IMR-90 (cell line): ENCODE measurements at regions not wholly inside any gene's neighbourhood (a gene's known extent, or its start where the extent isn't known, plus 50 kb on each side); places are given as distances from the start of the nearest gene placed in this dataset.

Source experiments
- ATAC-seq: fragments of 200-7000 bp; cut with Tn5 transposase; 2 replicates; pipeline ENCODE4 v1.9.1; 2020; ENCODE audit warnings: low read depth, mild to moderate bottlenecking, moderate library complexity
- BruUV-seq: library from RNA; stranded (reverse); fragments of 400-500 nt; replicated peaks from 2 replicates; lab custom pipeline; 2021; lab: Mats Ljungman, UMichigan
- CTCF ChIA-PET: fragments of 300-600 bp; formaldehyde crosslinking; extraction: SDS; loops from one replicate; lab custom pipeline; 2021; ENCODE audit warnings: antibody characterized with exemption; lab: Yijun Ruan, JAX
- POLR2A ChIA-PET: fragments of 300-600 bp; sonication (Branson Sonifier 250); formaldehyde crosslinking; loops from one replicate; lab custom pipeline; 2022; ENCODE audit warnings: antibody characterized with exemption; ENCODE audit not compliant: unreplicated experiment; lab: Charles Lee
- DNase-seq: peaks from one replicate; pipeline ENCODE4 v3.0.0; 2013
- H2AFZ ChIP-seq: replicated peaks from 2 replicates; pipeline ENCODE3; 2013; ENCODE audit warnings: low read length, mild to moderate bottlenecking; ENCODE audit not compliant: poor library complexity
- H2AK5ac ChIP-seq: 2 replicates; pipeline ENCODE4 v1.6.1; 2013; ENCODE audit warnings: low read depth, low read length, inconsistent platforms
- H2AK9ac ChIP-seq: replicated peaks from 2 replicates; pipeline ENCODE3; 2013; ENCODE audit warnings: mild to moderate bottlenecking, low read depth, low read length, moderate library complexity; ENCODE audit not compliant: poor library complexity
- H2BK120ac ChIP-seq: 2 replicates; pipeline ENCODE4 v1.6.1; 2013; ENCODE audit warnings: low read depth, low read length, inconsistent platforms
- H2BK15ac ChIP-seq: 3 replicates; pipeline ENCODE4 v1.6.1; 2013; ENCODE audit warnings: low read depth, low read length, inconsistent platforms
- H2BK20ac ChIP-seq: 2 replicates; pipeline ENCODE4 v1.6.1; 2013; ENCODE audit warnings: low read depth, mild to moderate bottlenecking, inconsistent platforms, low read length, moderate library complexity
- H2BK5ac ChIP-seq: 2 replicates; pipeline ENCODE4 v1.6.1; 2013; ENCODE audit warnings: mild to moderate bottlenecking, low read depth, low read length, inconsistent platforms; ENCODE audit not compliant: poor library complexity, severe bottlenecking
- H3K14ac ChIP-seq: replicated peaks from 2 replicates; pipeline ENCODE4 v1.6.1; 2013; ENCODE audit warnings: low read depth, low read length, inconsistent platforms
- H3K18ac ChIP-seq: 2 replicates; pipeline ENCODE4 v1.6.1; 2013; ENCODE audit warnings: low read depth, low read length, control low read depth
- H3K23ac ChIP-seq: 2 replicates; pipeline ENCODE4 v1.6.1; 2013; ENCODE audit warnings: low read depth, low read length, inconsistent platforms
- H3K27ac ChIP-seq: 2 replicates; pipeline ENCODE4 v1.5.1; 2013; ENCODE audit warnings: mild to moderate bottlenecking, control low read depth, low read length; ENCODE audit not compliant: insufficient read depth
- H3K27me3 ChIP-seq: 2 replicates; pipeline ENCODE4 v1.6.1; 2013; ENCODE audit warnings: low read length; ENCODE audit not compliant: control insufficient read depth, insufficient read depth
- H3K36me3 ChIP-seq: 2 replicates; pipeline ENCODE4 v1.6.1; 2013; ENCODE audit warnings: low read length, mixed read lengths; ENCODE audit not compliant: control insufficient read depth, insufficient read depth
- H3K4ac ChIP-seq: 2 replicates; pipeline ENCODE4 v1.6.1; 2013; ENCODE audit warnings: low read depth, low read length, inconsistent platforms
- H3K4me1 ChIP-seq: 2 replicates; pipeline ENCODE4 v1.6.1; 2013; ENCODE audit warnings: low read length, mixed read lengths; ENCODE audit not compliant: control insufficient read depth, insufficient read depth
- H3K4me2 ChIP-seq: 2 replicates; pipeline ENCODE4 v1.6.1; 2013; ENCODE audit warnings: low read depth, mild to moderate bottlenecking, control low read depth, low read length, moderate library complexity
- H3K4me3 ChIP-seq: 2 replicates; pipeline ENCODE4 v1.5.1; 2013; ENCODE audit warnings: low read depth, mild to moderate bottlenecking, control low read depth, low read length, moderate library complexity; ENCODE audit not compliant: insufficient read depth
- H3K56ac ChIP-seq: 2 replicates; pipeline ENCODE4 v1.6.1; 2013; ENCODE audit warnings: low read length, inconsistent platforms; ENCODE audit not compliant: insufficient read depth; ENCODE audit errors: extremely low read depth
- H3K79me1 ChIP-seq, 2 experiments: 2 replicates each; pipeline ENCODE4 v1.6.1; 2013; ENCODE audit warnings: low read length in 2 of 2, inconsistent platforms in 1 of 2, low read depth in 1 of 2
- H3K9ac ChIP-seq: 2 replicates; pipeline ENCODE4 v1.6.1; 2013; ENCODE audit warnings: low read depth, low read length, control low read depth
- H3K9me1 ChIP-seq: 2 replicates; pipeline ENCODE4 v1.6.1; 2013; ENCODE audit warnings: low read length, inconsistent platforms; ENCODE audit not compliant: insufficient read depth
- H3K9me3 ChIP-seq: 2 replicates; pipeline ENCODE4 v1.6.1; 2013; ENCODE audit warnings: low read length; ENCODE audit not compliant: control insufficient read depth, insufficient read depth
- H4K20me1 ChIP-seq: 2 replicates; pipeline ENCODE4 v1.6.1; 2013; ENCODE audit warnings: low read length, inconsistent platforms; ENCODE audit not compliant: insufficient read depth
- H4K5ac ChIP-seq: 2 replicates; pipeline ENCODE4 v1.6.1; 2013; ENCODE audit warnings: mild to moderate bottlenecking, low read depth, low read length, control low read depth
- H4K8ac ChIP-seq, 2 experiments: 2 replicates each; pipeline ENCODE4 v1.6.1; 2013; ENCODE audit warnings: low read depth in 2 of 2, low read length in 2 of 2, control low read depth in 1 of 2, inconsistent platforms in 1 of 2
- H4K91ac ChIP-seq: 2 replicates; pipeline ENCODE4 v1.6.1; 2013; ENCODE audit warnings: low read depth, low read length, inconsistent platforms; ENCODE audit not compliant: insufficient read depth
- BHLHE40 ChIP-seq: fragments of 150-350 bp; IDR thresholded peaks from 2 replicates; pipeline ENCODE4 v1.6.1; 2016; ENCODE audit warnings: mild to moderate bottlenecking, low read depth, low read length
- CEBPB ChIP-seq: IDR thresholded peaks from 2 replicates; pipeline ENCODE4 v1.6.1; 2012; ENCODE audit warnings: low read depth, low read length, improper control_type of control experiment
- CHD1 ChIP-seq: IDR thresholded peaks from 2 replicates; pipeline ENCODE4 v1.6.1; 2012; ENCODE audit warnings: low read depth, low read length, improper control_type of control experiment
- CTCF ChIP-seq: conservative IDR thresholded peaks from 2 replicates; pipeline ENCODE4 v1.5.1; 2012; ENCODE audit warnings: mild to moderate bottlenecking, low read depth, low read length, improper control_type of control experiment
- ELK1 ChIP-seq: fragments of 150-350 bp; IDR thresholded peaks from 2 replicates; pipeline ENCODE4 v1.6.1; 2016; ENCODE audit warnings: low read depth, mild to moderate bottlenecking, low read length, moderate library complexity, borderline replicate concordance
- FOS ChIP-seq: fragments of 150-350 bp; IDR thresholded peaks from 2 replicates; pipeline ENCODE4 v1.6.1; 2016; ENCODE audit warnings: low read depth, low read length
- MAFK ChIP-seq: IDR thresholded peaks from 2 replicates; pipeline ENCODE4 v1.6.1; 2012; ENCODE audit warnings: low read depth, low read length, improper control_type of control experiment
- MAZ ChIP-seq: IDR thresholded peaks from 2 replicates; pipeline ENCODE4 v1.6.1; 2012; ENCODE audit warnings: low read depth, mild to moderate bottlenecking, low read length, improper control_type of control experiment, moderate library complexity, borderline replicate concordance
- MXI1 ChIP-seq: IDR thresholded peaks from 2 replicates; pipeline ENCODE4 v1.6.1; 2012; ENCODE audit warnings: low read depth, mild to moderate bottlenecking, low read length, moderate library complexity, borderline replicate concordance
- NFE2L2 ChIP-seq: fragments of 150-350 bp; IDR thresholded peaks from 2 replicates; pipeline ENCODE4 v1.6.1; 2016; ENCODE audit warnings: low read depth, mild to moderate bottlenecking, low read length
- POLR2A ChIP-seq: IDR thresholded peaks from 2 replicates; pipeline ENCODE4 v1.6.1; 2012; ENCODE audit warnings: mild to moderate bottlenecking, low read depth, low read length
- RAD21 ChIP-seq: IDR thresholded peaks from 2 replicates; pipeline ENCODE4 v1.6.1; 2012; ENCODE audit warnings: low read length, improper control_type of control experiment
- RCOR1 ChIP-seq: IDR thresholded peaks from 2 replicates; pipeline ENCODE4 v1.6.1; 2012; ENCODE audit warnings: mild to moderate bottlenecking, low read length, improper control_type of control experiment; ENCODE audit not compliant: insufficient replicate concordance
- RFX5 ChIP-seq: IDR thresholded peaks from 2 replicates; pipeline ENCODE4 v1.8.0; 2012; ENCODE audit warnings: low read depth, mild to moderate bottlenecking, low read length, moderate library complexity
- SMC3 ChIP-seq: fragments of 150-350 bp; IDR thresholded peaks from 2 replicates; pipeline ENCODE4 v1.6.1; 2016; ENCODE audit warnings: low read depth, mild to moderate bottlenecking, antibody characterized with exemption, low read length, moderate library complexity
- USF2 ChIP-seq: fragments of 150-350 bp; IDR thresholded peaks from 2 replicates; pipeline ENCODE4 v1.6.1; 2017; ENCODE audit warnings: mild to moderate bottlenecking, antibody characterized with exemption, low read length, low read depth
- WGBS, 2 experiments: methylation state at CpG; one replicate each; pipeline versions ENCODE4 v1.1.5 to v1.1.7; 2013; ENCODE audit warnings: missing lambda C conversion rate in 2 of 2; ENCODE audit not compliant: insufficient read length in 1 of 2; ENCODE audit errors: extremely low coverage in 2 of 2; 5-methylcytosine and 5-hydroxymethylcytosine counted together
- dilution Hi-C: fragments of 300-500 bp; cut with HindIII; formaldehyde crosslinking; loops from one replicate; pipeline ENCODE4 v1.14.3; 2018; ENCODE audit warnings: low sequenced_read_pairs; ENCODE audit not compliant: unreplicated experiment
- in situ Hi-C: fragments of 300-500 bp; cut with MboI; formaldehyde crosslinking; loops from 3 replicates; pipeline ENCODE4 v1.14.3; 2019; ENCODE audit warnings: low sequenced_read_pairs, inconsistent platforms, mixed read lengths
- intact Hi-C: fragments of 100-400 bp; cut with micrococcal nuclease; formaldehyde crosslinking; loops from 2 replicates; pipeline ENCODE4 v1.10.0; 2022

GRCh38 chr1:70811815-70812214, 235.8 kb downstream of the PTGER3 start:
- Histone ChIP-seq H3K9me1 (no peaks in the 10 kb centered on the region), H4K8ac (no peak overlapping the region), H2AFZ (no peak overlapping the region), H3K4me2 (no peak overlapping the region), H2BK120ac (no peak overlapping the region), H2BK20ac (no peak overlapping the region), H3K27me3 (no peaks in the 10 kb centered on the region), H3K9me3 (peaks cover 7% of the 10 kb centered on the region; the same call in 1 of the 2 replicates), H4K5ac (no peak overlapping the region), H3K14ac (no peak overlapping the region), H3K79me1 (no peaks in the 10 kb centered on the region), H2BK5ac (no peak overlapping the region), H3K23ac (no peak overlapping the region), H3K4me3 (no peak overlapping the region), H3K4ac (no peak overlapping the region), H3K36me3 (no peaks in the 10 kb centered on the region), H4K20me1 (no peaks in the 10 kb centered on the region), H3K4me1 (no peaks in the 10 kb centered on the region), H3K18ac (no peak overlapping the region), H2AK5ac (no peak overlapping the region), H2AK9ac (no peak overlapping the region), H4K91ac (no peak overlapping the region), H3K27ac (no peak overlapping the region), H3K9ac (no peak overlapping the region), H3K56ac (no peak overlapping the region), H2BK15ac (no peak overlapping the region)
- no CpG with 5 or more reads among the region's 2 CpGs for WGBS, 2 experiments
- DNase-seq, result no peak
- intact Hi-C loops (no loop called here), dilution Hi-C loops (no loop called here), in situ Hi-C loops (no loop called here)
- no TSS peak for BruUV-seq
- no peak for ATAC-seq
- POLR2A ChIA-PET, result no interaction called here
- CTCF ChIA-PET, result no interaction called here
- no peak for TF ChIP-seq CTCF
- TF ChIP-seq CEBPB, result no peak
- no peak for TF ChIP-seq MXI1
- TF ChIP-seq RCOR1, result no peak
- TF ChIP-seq FOS, result no peak
- TF ChIP-seq BHLHE40, result no peak
- TF ChIP-seq MAFK, result no peak
- TF ChIP-seq SMC3, result no peak
- TF ChIP-seq POLR2A, result no peak
- TF ChIP-seq ELK1, result no peak
- TF ChIP-seq NFE2L2, result no peak
- TF ChIP-seq CHD1, result no peak
- no peak for TF ChIP-seq USF2
- TF ChIP-seq RAD21, result no peak
- TF ChIP-seq RFX5, result no peak
- TF ChIP-seq MAZ, result no peak
